Spinal cord (tissue), 9 donors: ENCODE measurements at regions not wholly inside any gene's neighbourhood (a gene's known extent, or its start where the extent isn't known, plus 50 kb on each side); places are given as distances from the start of the nearest gene placed in this dataset.
A peak's percentile ranks its signal among the peaks of the same experiment; 100 is the strongest.
"Not testable (repeated sequence)": the region's sequence is repeated elsewhere in the genome, so short reads cannot be mapped to it uniquely, and the experiment has no call there.

Experiments
- DNase-seq, 6 donors: peaks; one replicate each; pipeline versions ENCODE4 v3.0.0 to v3.0.0-alpha.2; 2013 to 2015; ENCODE audit warnings: low spot score in 6 of 6, low read depth in 4 of 6
- H3K27ac ChIP-seq: one replicate; pipeline ENCODE4 v1.5.1; 2013; ENCODE audit warnings: low read depth, low read length, control low read depth
- H3K27me3 ChIP-seq: one replicate; pipeline ENCODE4 v1.6.1; 2013; ENCODE audit warnings: low read length; ENCODE audit not compliant: control insufficient read depth, insufficient read depth
- H3K36me3 ChIP-seq: one replicate; pipeline ENCODE4 v1.6.1; 2013; ENCODE audit warnings: low read length; ENCODE audit not compliant: control insufficient read depth, insufficient read depth
- H3K4me1 ChIP-seq: one replicate; pipeline ENCODE4 v1.6.1; 2013; ENCODE audit warnings: low read length; ENCODE audit not compliant: control insufficient read depth, insufficient read depth
- H3K4me3 ChIP-seq: one replicate; pipeline ENCODE4 v1.5.1; 2013; ENCODE audit warnings: low read depth, low read length, control low read depth
- H3K9me3 ChIP-seq: one replicate; pipeline ENCODE4 v1.6.1; 2013; ENCODE audit warnings: low read length; ENCODE audit not compliant: control insufficient read depth, insufficient read depth
- WGBS: methylation state at CpG from one replicate; pipeline ENCODE4 v1.1.5; 2013; ENCODE audit warnings: missing lambda C conversion rate; ENCODE audit not compliant: insufficient coverage; 5-methylcytosine and 5-hydroxymethylcytosine counted together
- donor health status: healthy.

DNA sequence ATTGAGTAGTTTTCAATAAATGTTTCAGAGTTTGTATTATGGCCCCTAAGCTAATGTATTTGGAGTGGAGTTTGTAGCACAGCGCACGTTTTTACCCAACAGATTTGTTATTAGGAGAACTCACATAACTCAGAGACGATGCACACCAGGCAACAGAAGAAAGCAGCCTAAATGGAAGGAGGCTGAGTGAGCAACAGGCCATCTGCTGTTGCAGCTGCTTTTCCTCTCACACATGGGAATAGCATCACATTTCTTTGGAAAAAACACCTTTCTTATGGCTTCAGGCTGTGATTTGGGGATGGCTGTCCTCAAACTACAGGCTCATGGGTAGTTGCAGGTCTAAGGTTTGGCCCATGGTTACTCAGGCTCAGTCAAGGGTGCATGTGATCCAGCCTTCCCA, 469.3 kb upstream of the MCTP2 start:
- Histone ChIP-seq H3K27me3 (no peaks in the 10 kb centered on the region), H3K36me3 (no peaks in the 10 kb centered on the region), H3K4me3 (no peak overlapping the region), H3K4me1 (no peaks in the 10 kb centered on the region), H3K9me3 (peaks cover 3% of the 10 kb centered on the region), H3K27ac (no peak overlapping the region)
- no CpG with 5 or more reads among the region's 3 CpGs for WGBS
- peak in 2 of 6 donors; percentile 17 to 38 for DNase-seq

DNA sequence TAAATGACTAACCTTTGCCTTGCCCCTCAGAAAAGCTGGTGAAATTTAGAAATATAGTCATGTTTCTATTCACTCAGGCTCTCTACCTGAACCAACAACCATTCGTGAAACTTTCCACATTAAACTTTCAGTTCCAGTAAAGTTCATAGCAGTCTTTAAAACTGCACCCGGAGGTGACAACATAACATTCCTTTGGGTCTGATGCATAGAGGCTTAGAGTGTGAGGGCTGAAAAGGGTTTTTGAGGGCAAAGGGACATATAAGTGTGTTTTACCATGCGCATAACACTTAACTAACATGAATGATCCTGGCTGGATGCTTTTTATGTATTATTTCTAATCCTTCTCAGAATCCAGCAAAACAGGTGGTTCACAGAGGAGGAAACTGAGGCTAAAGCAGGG, 471.7 kb upstream of the MCTP2 start:
- peaks cover 4% of the 10 kb centered on the region for H3K9me3 ChIP-seq
- no peaks in the 10 kb centered on the region for H3K27me3 ChIP-seq
- no peaks in the 10 kb centered on the region for H3K36me3 ChIP-seq
- no peak for DNase-seq
- WGBS = no CpG with 5 or more reads among the region's 3 CpGs
- H3K4me3 ChIP-seq = no peak overlapping the region
- H3K4me1 ChIP-seq = no peaks in the 10 kb centered on the region
- H3K27ac ChIP-seq = no peak overlapping the region

DNA sequence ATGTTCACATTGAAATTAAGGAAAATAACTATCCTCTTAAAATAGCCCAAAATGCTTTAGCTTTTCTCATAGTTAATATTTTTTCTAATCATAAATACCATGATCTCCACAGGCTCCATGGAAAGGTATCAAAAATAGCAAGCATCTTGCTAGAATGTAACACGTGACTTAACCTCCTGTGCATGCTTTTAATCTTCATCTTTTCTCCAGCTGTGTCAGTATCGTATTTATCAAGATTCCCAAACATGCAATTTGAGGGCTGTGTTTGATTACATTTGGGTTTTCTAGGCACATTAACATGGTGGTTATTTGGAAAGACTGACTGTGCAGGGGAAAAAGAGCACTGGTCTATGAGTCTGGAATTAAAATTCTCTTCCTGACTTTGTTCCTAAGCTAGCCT, 472.5 kb upstream of the MCTP2 start:
- peak in 2 of 6 donors; percentile 8 to 86 for DNase-seq
- Histone ChIP-seq H3K4me3 (no peak overlapping the region), H3K27ac (no peak overlapping the region), H3K9me3 (peaks cover 4% of the 10 kb centered on the region), H3K27me3 (no peaks in the 10 kb centered on the region), H3K4me1 (no peaks in the 10 kb centered on the region), H3K36me3 (no peaks in the 10 kb centered on the region)
- WGBS = 60% methylated on average over 1 of the region's 2 CpGs

DNA sequence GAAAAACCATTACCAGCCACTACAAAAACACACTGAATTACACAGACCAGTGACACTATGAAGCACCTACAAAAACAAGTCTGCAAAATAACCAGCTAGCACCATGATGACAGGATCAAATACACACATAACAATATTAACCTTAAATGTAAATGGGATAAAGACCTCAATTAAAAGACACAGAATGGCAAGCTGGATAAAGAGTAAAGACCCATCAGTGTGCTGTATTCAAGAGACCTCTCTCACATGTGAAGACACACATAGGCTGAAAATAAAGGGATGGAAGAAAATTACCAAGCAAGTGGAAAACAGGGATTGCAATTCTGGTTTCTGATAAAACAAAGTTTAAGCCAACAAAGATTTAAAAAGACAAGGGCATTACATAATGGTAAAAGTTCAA, 482.7 kb upstream of the MCTP2 start:
- Histone ChIP-seq H3K4me1 (no peaks in the 10 kb centered on the region), H3K27ac (no peak overlapping the region), H3K9me3 (peaks cover 4% of the 10 kb centered on the region), H3K27me3 (no peaks in the 10 kb centered on the region), H3K36me3 (no peaks in the 10 kb centered on the region), H3K4me3 (no peak overlapping the region)
- DNase-seq = no peak

DNA sequence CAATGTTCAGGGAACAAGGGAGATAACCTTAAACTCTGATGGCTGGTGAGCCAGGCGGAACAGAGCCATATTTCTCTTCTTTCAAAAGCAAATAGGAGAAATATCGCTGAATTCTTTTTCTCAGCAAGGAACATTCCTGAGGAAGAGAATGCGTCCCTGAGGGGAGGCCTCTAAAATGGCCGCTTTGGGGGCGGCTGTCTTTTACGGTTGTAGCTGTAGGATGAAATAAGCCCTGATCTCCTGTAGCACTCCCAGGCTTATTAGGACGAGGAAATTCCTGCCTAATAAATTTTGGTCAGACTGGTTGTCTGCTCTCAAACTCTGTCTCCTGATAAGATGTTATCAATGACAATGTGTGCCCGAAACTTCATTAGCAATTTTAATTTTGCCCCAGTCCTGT, 496.4 kb upstream of the MCTP2 start:
- not testable (repeated sequence) for H3K4me3 ChIP-seq, DNase-seq, H3K9me3 ChIP-seq, H3K27me3 ChIP-seq, H3K36me3 ChIP-seq, H3K27ac ChIP-seq, H3K4me1 ChIP-seq
- WGBS = 98% methylated on average over 5 of the region's 8 CpGs

DNA sequence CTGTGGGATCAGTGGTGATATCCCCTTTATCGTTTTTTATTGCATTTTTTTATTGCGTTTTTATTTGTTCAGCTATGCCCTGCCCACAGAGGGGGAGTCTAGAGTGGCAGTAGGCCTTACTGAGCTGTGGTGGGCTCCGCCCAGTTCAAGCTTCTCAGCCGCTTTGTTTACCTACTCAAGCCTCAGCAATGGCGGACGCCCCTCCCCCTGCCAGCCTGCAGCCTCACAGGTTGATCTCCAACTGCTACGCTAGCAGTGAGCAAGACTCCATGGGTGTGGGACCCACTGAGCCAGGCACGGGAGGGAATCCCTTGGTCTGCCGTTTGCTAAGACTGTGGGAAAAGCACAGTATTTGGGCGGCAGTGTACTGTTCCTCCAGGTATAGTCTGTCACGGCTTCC, 500.6 kb upstream of the MCTP2 start:
- H3K36me3 ChIP-seq = no peaks in the 10 kb centered on the region
- H3K9me3 ChIP-seq = no peaks in the 10 kb centered on the region
- H3K4me3 ChIP-seq = no peak overlapping the region
- WGBS = 97% methylated on average over 11 of the region's 11 CpGs
- no peak overlapping the region for H3K27ac ChIP-seq
- no peaks in the 10 kb centered on the region for H3K27me3 ChIP-seq
- no peak for DNase-seq
- H3K4me1 ChIP-seq = no peaks in the 10 kb centered on the region

DNA sequence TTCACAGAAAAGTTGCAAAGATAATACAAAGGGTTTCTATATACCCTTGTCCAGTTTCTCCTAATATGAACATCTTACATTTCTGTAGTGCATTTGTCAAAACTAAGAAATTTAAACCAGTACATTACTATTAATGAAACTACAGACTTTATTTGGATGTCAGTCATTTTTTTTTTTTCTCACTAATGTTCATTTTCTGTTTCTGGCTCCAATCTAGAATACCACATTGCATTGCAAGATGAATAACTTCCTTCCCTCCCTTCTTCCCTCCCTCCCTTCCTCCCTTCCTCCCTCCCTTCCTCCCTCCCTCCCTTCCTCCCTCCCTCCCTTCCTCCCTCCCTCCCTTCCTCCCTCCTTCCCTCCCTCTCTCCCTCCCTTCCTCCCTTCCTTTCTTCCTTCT, 509.2 kb upstream of the MCTP2 start:
- H3K9me3 ChIP-seq = no peaks in the 10 kb centered on the region
- no peaks in the 10 kb centered on the region for H3K27me3 ChIP-seq
- no peaks in the 10 kb centered on the region for H3K36me3 ChIP-seq
- no peak overlapping the region for H3K4me3 ChIP-seq
- no peak overlapping the region for H3K27ac ChIP-seq
- no peaks in the 10 kb centered on the region for H3K4me1 ChIP-seq
- no peak for DNase-seq

DNA sequence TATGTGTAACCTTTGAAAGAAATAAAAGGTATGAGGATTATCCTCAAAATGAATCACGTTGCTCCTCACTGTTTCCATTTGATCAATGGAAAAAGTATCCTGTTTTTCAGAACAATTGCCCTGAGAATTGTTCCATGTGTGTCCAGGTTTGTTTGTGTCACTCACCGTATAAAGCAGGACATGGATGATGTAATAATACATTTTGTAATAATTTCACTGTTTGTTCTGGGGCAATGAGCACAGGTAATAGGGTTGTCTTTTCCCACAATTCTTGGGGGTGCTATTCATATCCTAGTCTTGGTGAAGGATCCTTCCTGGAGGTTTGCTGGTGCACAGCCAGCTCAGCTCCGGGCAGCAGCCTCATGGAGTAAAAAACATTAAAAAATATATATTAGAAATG, 510.8 kb upstream of the MCTP2 start:
- Histone ChIP-seq H3K9me3 (no peaks in the 10 kb centered on the region), H3K27ac (no peak overlapping the region), H3K27me3 (no peaks in the 10 kb centered on the region), H3K4me1 (peaks cover 5% of the 10 kb centered on the region), H3K36me3 (no peaks in the 10 kb centered on the region), H3K4me3 (no peak overlapping the region)
- 86% methylated on average over 1 of the region's 3 CpGs for WGBS
- DNase-seq = no peak

DNA sequence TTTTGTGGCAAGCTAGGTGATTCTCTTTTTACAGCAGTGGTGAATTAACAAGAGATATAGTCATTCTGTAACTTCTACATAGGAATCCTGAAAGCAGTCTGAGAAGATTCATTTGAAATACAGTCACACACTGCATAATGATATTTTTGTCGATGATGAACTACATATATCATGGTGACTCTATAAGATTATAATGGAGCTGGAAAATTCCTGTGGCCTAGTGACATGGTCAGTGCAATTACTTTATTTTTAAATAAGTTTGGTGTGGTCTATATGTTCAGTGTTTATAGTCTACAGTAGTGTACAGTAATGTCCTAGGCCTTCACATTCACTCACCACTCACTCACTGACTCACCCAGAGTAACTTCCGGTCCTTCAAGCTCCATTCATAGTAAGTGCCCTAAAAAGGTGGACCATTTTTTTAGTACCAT, 511.4 kb upstream of the MCTP2 start:
- peaks cover 5% of the 10 kb centered on the region for H3K4me1 ChIP-seq
- H3K27me3 ChIP-seq = no peaks in the 10 kb centered on the region
- H3K4me3 ChIP-seq = no peak overlapping the region
- WGBS = no CpG with 5 or more reads among the region's 2 CpGs
- no peaks in the 10 kb centered on the region for H3K36me3 ChIP-seq
- no peaks in the 10 kb centered on the region for H3K9me3 ChIP-seq
- DNase-seq = no peak
- no peak overlapping the region for H3K27ac ChIP-seq

DNA sequence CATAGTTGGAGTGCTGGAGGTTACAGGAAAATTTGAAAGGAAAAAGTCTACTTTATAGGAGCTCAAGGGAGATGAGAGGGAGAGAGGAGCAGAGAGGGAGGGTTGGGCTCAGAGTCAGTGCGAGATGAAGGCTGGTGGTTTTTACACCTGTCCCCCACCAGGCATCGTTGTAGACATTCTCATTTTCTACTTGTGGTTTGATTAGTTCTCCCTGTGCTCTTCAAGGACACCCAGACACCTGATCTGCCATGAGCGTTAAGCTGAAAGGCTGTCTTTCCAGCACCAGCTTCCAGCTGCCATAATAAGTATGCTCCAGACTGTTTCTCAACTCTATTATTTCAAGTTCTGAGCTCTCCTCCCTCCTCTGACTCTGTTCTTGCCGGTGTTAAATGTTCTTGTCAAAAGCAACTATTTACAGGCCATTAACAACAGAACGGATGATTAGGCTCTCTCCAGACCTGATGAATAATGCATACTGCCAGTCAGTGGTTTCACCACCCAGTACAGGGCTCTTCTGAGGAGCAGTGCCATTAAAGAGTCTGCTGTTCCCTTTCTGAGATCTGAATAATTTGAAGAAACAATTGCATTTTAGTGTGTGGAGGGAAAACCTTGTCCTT, 514.6 kb upstream of the MCTP2 start:
- Histone ChIP-seq H3K4me3 (no peak overlapping the region), H3K27me3 (no peaks in the 10 kb centered on the region), H3K4me1 (peaks cover 5% of the 10 kb centered on the region), H3K27ac (no peak overlapping the region), H3K9me3 (no peaks in the 10 kb centered on the region), H3K36me3 (no peaks in the 10 kb centered on the region)
- 28% methylated on average over 5 of the region's 5 CpGs for WGBS
- peak in 2 of 6 donors; percentile 36 to 77 for DNase-seq
